Neural progenitor cell (in vitro differentiated cells): ENCODE measurements at regions not wholly inside any gene's neighbourhood (a gene's known extent, or its start where the extent isn't known, plus 50 kb on each side); places are given as distances from the start of the nearest gene placed in this dataset.

Experiments used
- DNase-seq: peaks from one replicate; pipeline ENCODE4 v3.0.0-alpha.2; 2016; ENCODE audit warnings: low spot score
- H2AFZ ChIP-seq: fragments of 200-600 bp; sonication (generic); replicated peaks from 2 replicates; pipeline ENCODE4 v1.6.1; 2016; ENCODE audit warnings: antibody characterized with exemption
- H3F3A ChIP-seq: fragments of 200-600 bp; sonication (generic); 2 replicates; pipeline ENCODE4 v1.6.1; 2016; ENCODE audit warnings: antibody characterized with exemption, low read depth
- H3K27ac ChIP-seq: fragments of 200-600 bp; sonication (generic); 2 replicates; pipeline ENCODE4 v1.5.1; 2016; ENCODE audit warnings: mild to moderate bottlenecking
- H3K27me3 ChIP-seq: fragments of 200-600 bp; sonication (generic); 2 replicates; pipeline ENCODE4 v1.6.1; 2016; ENCODE audit warnings: mild to moderate bottlenecking, moderate library complexity
- H3K36me3 ChIP-seq: fragments of 200-600 bp; sonication (generic); 2 replicates; pipeline ENCODE4 v1.5.1; 2016
- H3K4me1 ChIP-seq: fragments of 200-600 bp; sonication (generic); 2 replicates; pipeline ENCODE4 v1.6.1; 2016; ENCODE audit warnings: mixed run types
- H3K4me2 ChIP-seq: fragments of 200-600 bp; sonication (generic); 2 replicates; pipeline ENCODE4 v1.6.1; 2016
- H3K4me3 ChIP-seq: fragments of 200-600 bp; sonication (generic); 2 replicates; pipeline ENCODE4 v1.5.1; 2016
- H3K79me2 ChIP-seq: fragments of 200-600 bp; sonication (generic); 2 replicates; pipeline ENCODE4 v1.6.1; 2016; ENCODE audit warnings: low read depth
- H3K9ac ChIP-seq: fragments of 200-600 bp; sonication (generic); 2 replicates; pipeline ENCODE4 v1.6.1; 2016
- H3K9me3 ChIP-seq: fragments of 200-600 bp; sonication (generic); 2 replicates; pipeline ENCODE4 v1.5.1; 2016; ENCODE audit warnings: low read depth
- H4K20me1 ChIP-seq: fragments of 200-600 bp; sonication (generic); 2 replicates; pipeline ENCODE4 v1.6.1; 2016; ENCODE audit warnings: low read depth
- H3K27ac Mint-ChIP-seq: 3 replicates; pipeline ENCODE4 v1.8.0; 2021; ENCODE audit warnings: mixed read lengths
- H3K27me3 Mint-ChIP-seq: 2 replicates; pipeline ENCODE4 v1.8.0; 2022; ENCODE audit warnings: low read depth, mild to moderate bottlenecking, inconsistent platforms, moderate library complexity, mixed read lengths; ENCODE audit not compliant: insufficient read depth
- H3K36me3 Mint-ChIP-seq: 3 replicates; pipeline ENCODE4 v1.8.0; 2021; ENCODE audit warnings: mixed read lengths
- H3K4me1 Mint-ChIP-seq: 3 replicates; pipeline ENCODE4 v1.8.0; 2021; ENCODE audit warnings: mixed read lengths
- H3K4me3 Mint-ChIP-seq: 3 replicates; pipeline ENCODE4 v1.8.0; 2021; ENCODE audit warnings: mild to moderate bottlenecking, moderate library complexity, mixed read lengths
- H3K9me3 Mint-ChIP-seq: 3 replicates; pipeline ENCODE4 v1.8.0; 2020; ENCODE audit warnings: mixed read lengths
- CTCF ChIP-seq: fragments of 200-600 bp; sonication (generic); IDR thresholded peaks from 2 replicates; pipeline ENCODE4 v1.5.1; 2017; ENCODE audit warnings: antibody characterized with exemption, mild to moderate bottlenecking
- EZH2 ChIP-seq: fragments of 200-600 bp; sonication (generic); IDR thresholded peaks from 2 replicates; pipeline ENCODE4 v1.6.1; 2017; ENCODE audit warnings: antibody characterized with exemption, mild to moderate bottlenecking, moderate library complexity
- EZH2phosphoT487 ChIP-seq: fragments of 200-600 bp; sonication (generic); IDR thresholded peaks from 2 replicates; pipeline ENCODE4 v1.6.1; 2017; ENCODE audit warnings: antibody characterized with exemption

- Histone ChIP-seq H3K9me3 (no peaks in the 10 kb centered on the region), H3K27ac (no peak overlapping the region), H3K27me3 (no peaks in the 10 kb centered on the region), H3K4me2 (no peak overlapping the region), H3K79me2 (no peaks in the 10 kb centered on the region), H3K36me3 (no peaks in the 10 kb centered on the region), H2AFZ (no peak overlapping the region), H3K4me1 (peaks cover 9% of the 10 kb centered on the region), H3F3A (no peaks in the 10 kb centered on the region), H3K9ac (no peak overlapping the region), H3K4me3 (no peak overlapping the region), H4K20me1 (no peaks in the 10 kb centered on the region)
- H3K4me3 Mint-ChIP-seq: no peak overlapping the region
- peaks cover 2% of the 10 kb centered on the region for H3K36me3 Mint-ChIP-seq
- H3K9me3 Mint-ChIP-seq: peaks cover 4% of the 10 kb centered on the region
- no peak overlapping the region for H3K27ac Mint-ChIP-seq
- DNase-seq: no peak
- TF ChIP-seq EZH2phosphoT487 (no peak), CTCF (no peak), EZH2 (no peak)
- peaks cover 10% of the 10 kb centered on the region for H3K27me3 Mint-ChIP-seq
- H3K4me1 Mint-ChIP-seq: no peaks in the 10 kb centered on the region
These were observed 116.3 kb upstream of the MAF start for GRCh38 chr16:79716645-79717332.

- Mint-ChIP-seq H3K4me3 (no peak overlapping the region), H3K4me1 (no peaks in the 10 kb centered on the region), H3K9me3 (peaks cover 4% of the 10 kb centered on the region), H3K27ac (no peak overlapping the region), H3K36me3 (peaks cover 2% of the 10 kb centered on the region), H3K27me3 (peaks cover 7% of the 10 kb centered on the region)
- Histone ChIP-seq H3F3A (no peaks in the 10 kb centered on the region), H3K27ac (no peak overlapping the region), H2AFZ (no peak overlapping the region), H3K36me3 (no peaks in the 10 kb centered on the region), H3K4me1 (no peaks in the 10 kb centered on the region), H4K20me1 (no peaks in the 10 kb centered on the region), H3K27me3 (no peaks in the 10 kb centered on the region), H3K4me3 (no peak overlapping the region), H3K9ac (no peak overlapping the region), H3K4me2 (no peak overlapping the region), H3K79me2 (no peaks in the 10 kb centered on the region), H3K9me3 (no peaks in the 10 kb centered on the region)
- TF ChIP-seq CTCF: no peak
- no peak for TF ChIP-seq EZH2
- no peak for TF ChIP-seq EZH2phosphoT487
- no peak for DNase-seq
These were observed 114.5 kb upstream of the MAF start for GRCh38 chr16:79715061-79715460.

- Histone ChIP-seq H3K4me2 (no peak overlapping the region), H3K79me2 (no peaks in the 10 kb centered on the region), H3K9me3 (no peaks in the 10 kb centered on the region), H3K4me1 (no peaks in the 10 kb centered on the region), H4K20me1 (no peaks in the 10 kb centered on the region), H3K27me3 (no peaks in the 10 kb centered on the region), H3F3A (no peaks in the 10 kb centered on the region), H3K27ac (no peak overlapping the region), H3K9ac (no peak overlapping the region), H2AFZ (no peak overlapping the region), H3K4me3 (no peak overlapping the region), H3K36me3 (no peaks in the 10 kb centered on the region)
- DNase-seq: no peak
- H3K27me3 Mint-ChIP-seq: peaks cover 7% of the 10 kb centered on the region
- H3K4me1 Mint-ChIP-seq: no peaks in the 10 kb centered on the region
- TF ChIP-seq EZH2 (no peak), EZH2phosphoT487 (no peak), CTCF (no peak)
- H3K27ac Mint-ChIP-seq: no peak overlapping the region
- no peak overlapping the region for H3K4me3 Mint-ChIP-seq
- H3K9me3 Mint-ChIP-seq: peaks cover 4% of the 10 kb centered on the region
- H3K36me3 Mint-ChIP-seq: peaks cover 2% of the 10 kb centered on the region
These were observed 113.9 kb upstream of the MAF start for GRCh38 chr16:79714440-79714839.
